Naive B cell (primary cell): ENCODE measurements at regions not wholly inside any gene's neighbourhood (a gene's known extent, or its start where the extent isn't known, plus 50 kb on each side); places are given as distances from the start of the nearest gene placed in this dataset.

Experiments used
- ATAC-seq, 2 donors: fragments of 150-1000 bp; cut with Tn5 transposase; 2 replicates each; pipeline ENCODE4 v1.10.0; 2021; ENCODE audit warnings: low read depth in 2 of 2, mild to moderate bottlenecking in 2 of 2, moderate library complexity in 2 of 2
- DNase-seq: peaks from one replicate; pipeline ENCODE4 v3.0.0; 2022
- H3K27ac Mint-ChIP-seq, 6 donors: one replicate each; pipeline ENCODE4 v1.8.0; 2020 to 2022; ENCODE audit warnings: mild to moderate bottlenecking in 6 of 6, mixed read lengths in 6 of 6, moderate library complexity in 5 of 6, inconsistent platforms in 2 of 6
- H3K27me3 Mint-ChIP-seq, 3 donors: one replicate each; pipeline ENCODE4 v1.8.0; 2021 to 2022; ENCODE audit warnings: mixed read lengths in 3 of 3, mild to moderate bottlenecking in 1 of 3
- H3K36me3 Mint-ChIP-seq, 2 donors: one replicate each; pipeline ENCODE4 v1.8.0; 2020 to 2022; ENCODE audit warnings: mixed read lengths in 2 of 2, inconsistent platforms in 1 of 2, mild to moderate bottlenecking in 1 of 2
- H3K4me1 Mint-ChIP-seq, 3 donors: one replicate each; pipeline ENCODE4 v1.8.0; 2020 to 2022; ENCODE audit warnings: mixed read lengths in 3 of 3, inconsistent platforms in 1 of 3, mild to moderate bottlenecking in 1 of 3, moderate library complexity in 1 of 3
- H3K4me3 Mint-ChIP-seq, 8 donors: one replicate each; pipeline ENCODE4 v1.8.0; 2020 to 2022; ENCODE audit warnings: mild to moderate bottlenecking in 8 of 8, mixed read lengths in 8 of 8, moderate library complexity in 8 of 8, inconsistent platforms in 2 of 8
- H3K9me3 Mint-ChIP-seq, 7 donors: one replicate each; pipeline ENCODE4 v1.8.0; 2020 to 2022; ENCODE audit warnings: mixed read lengths in 7 of 7, mild to moderate bottlenecking in 5 of 7, inconsistent platforms in 2 of 7, moderate library complexity in 1 of 7

DNA sequence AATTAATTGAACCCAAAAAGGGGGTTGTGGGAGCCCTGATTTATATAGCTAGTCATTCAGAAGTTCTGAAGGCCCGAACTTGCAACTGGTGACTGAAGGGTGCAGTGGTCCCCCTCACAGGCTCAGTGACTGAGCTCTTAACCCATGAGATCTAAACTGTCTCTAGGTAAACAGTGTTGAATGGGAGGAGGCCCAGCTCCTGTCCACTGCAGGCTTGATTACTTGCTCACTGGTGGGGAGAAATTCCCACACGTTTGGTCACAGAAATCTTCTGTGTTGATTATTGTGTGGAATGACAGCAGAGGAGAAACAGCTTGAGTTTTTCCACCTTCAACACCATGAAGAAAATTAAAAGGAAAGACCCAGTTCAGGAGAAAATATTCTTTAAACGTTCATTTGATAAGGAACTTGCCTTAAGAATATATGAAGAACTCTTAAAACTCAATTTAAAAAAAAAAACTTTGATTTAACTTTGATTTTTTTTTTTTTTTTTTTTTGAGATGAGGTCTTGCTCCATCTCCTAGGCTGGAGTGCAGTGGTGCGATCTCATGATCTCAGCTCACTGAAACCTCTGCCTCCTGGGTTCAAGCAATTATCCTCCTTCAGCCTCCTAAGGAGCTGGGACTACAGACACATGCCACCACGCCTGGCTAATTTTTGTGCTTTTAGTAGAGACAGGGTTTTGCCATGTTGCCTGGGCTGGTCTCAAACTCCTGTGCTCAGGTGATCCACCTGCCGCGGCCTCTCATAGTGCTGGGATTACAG lies 249.3 kb downstream of the UQCRFS1 start:
- no peaks in the 10 kb centered on the region for H3K4me1 Mint-ChIP-seq
- H3K36me3 Mint-ChIP-seq, result no peaks in the 10 kb centered on the region
- no peak for ATAC-seq
- H3K4me3 Mint-ChIP-seq, result no peak overlapping the region
- peaks cover 0 to 6% (median 4%) of the 10 kb centered on the region in 7 donors for H3K9me3 Mint-ChIP-seq
- H3K27me3 Mint-ChIP-seq, result no peaks in the 10 kb centered on the region
- DNase-seq, result no peak
- no peak overlapping the region for H3K27ac Mint-ChIP-seq

DNA sequence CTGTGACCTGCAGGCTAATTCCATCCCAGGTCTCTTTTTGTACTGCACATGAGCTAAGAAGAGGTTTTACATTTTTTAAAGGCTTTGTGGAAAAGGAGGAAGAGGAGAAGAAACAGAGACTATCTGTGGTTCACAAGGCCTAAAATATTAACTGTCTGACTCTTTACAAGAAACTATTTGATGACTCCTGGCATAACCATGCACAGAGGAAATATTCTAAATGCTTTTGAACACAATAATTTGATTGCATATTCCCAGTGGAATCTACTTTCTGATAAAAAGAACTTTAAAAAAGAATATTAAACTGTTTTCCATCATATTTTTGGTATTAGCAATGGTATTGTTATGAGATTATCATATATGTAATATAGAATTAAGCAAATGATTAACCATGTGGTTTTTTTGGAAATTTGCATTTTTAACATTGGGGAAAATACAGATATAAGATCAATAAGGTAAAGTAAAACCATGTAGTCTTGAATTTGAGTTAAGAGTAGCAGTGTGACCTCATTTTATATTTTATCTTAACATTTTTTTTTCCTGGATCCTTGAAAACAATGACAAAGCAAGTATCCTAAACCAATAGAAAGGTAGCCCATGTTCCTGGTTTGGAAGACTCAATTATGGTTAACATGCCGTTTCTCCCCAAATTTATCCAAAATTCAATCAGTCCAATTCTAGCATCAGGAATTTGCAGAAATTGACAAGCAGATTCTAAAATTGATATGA lies 251.0 kb downstream of the UQCRFS1 start:
- Mint-ChIP-seq H3K27me3 (no peaks in the 10 kb centered on the region), H3K4me3 (no peak overlapping the region), H3K27ac (no peak overlapping the region), H3K9me3 (peaks cover 0 to 13% (median 3%) of the 10 kb centered on the region in 7 donors), H3K36me3 (no peaks in the 10 kb centered on the region), H3K4me1 (no peaks in the 10 kb centered on the region)
- DNase-seq, result no peak
- no peak for ATAC-seq

DNA sequence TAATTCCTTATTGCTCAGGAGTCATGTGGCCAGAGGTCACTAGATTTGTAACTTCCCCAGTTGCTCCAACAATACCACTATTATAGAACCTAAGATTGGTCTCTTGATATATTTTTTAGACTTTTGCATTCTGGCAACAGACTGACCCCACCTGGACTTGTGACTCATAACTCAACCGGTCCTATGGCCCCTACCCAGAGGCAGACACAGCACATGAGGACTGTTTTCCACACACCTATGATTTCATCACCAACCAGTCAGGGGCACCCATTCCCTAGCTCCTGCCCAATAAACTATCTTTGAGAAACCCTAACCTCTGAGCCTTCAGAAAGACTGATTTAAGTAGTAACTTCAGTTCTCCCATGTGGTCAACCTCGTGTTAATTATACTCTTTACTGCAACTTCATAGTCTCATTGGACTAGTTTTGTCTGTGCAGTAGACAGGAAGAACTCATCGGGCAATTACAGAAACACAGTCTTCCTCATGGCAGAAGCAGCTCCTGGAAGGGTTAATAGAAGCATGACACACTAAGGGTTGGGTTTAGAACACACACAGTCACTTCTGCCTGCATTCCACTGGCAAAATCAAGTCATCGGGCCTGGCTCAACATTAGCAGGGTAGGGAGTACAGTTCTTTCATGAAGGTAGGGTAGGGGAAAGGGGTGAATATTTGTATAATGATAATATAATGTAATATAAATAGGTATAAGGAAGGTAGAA lies 251.8 kb downstream of the UQCRFS1 start:
- H3K9me3 Mint-ChIP-seq, result peaks cover 0 to 13% (median 3%) of the 10 kb centered on the region in 7 donors
- H3K27me3 Mint-ChIP-seq, result no peaks in the 10 kb centered on the region
- H3K27ac Mint-ChIP-seq, result no peak overlapping the region
- H3K36me3 Mint-ChIP-seq, result no peaks in the 10 kb centered on the region
- ATAC-seq, result no peak
- no peak for DNase-seq
- no peaks in the 10 kb centered on the region for H3K4me1 Mint-ChIP-seq
- H3K4me3 Mint-ChIP-seq, result no peak overlapping the region

DNA sequence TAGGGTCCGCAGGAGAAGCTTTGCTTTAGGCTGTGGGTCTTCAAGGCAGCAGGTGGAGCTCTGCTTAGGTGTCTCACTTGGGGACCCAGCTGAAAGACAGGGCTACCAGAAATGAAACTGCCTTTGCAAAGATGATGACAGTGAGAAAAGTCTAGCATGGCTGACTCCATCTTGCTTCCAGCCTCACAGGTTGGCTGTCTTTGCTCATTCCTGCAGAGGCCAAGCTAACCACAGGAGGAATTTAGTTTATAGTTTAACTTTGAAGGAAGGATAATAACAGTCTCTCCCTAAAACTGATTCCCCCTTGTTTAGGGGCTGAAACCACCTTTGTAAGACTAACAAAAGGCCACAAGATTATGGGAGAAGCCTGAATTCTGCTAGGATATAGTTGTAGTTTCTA lies 252.4 kb downstream of the UQCRFS1 start:
- DNase-seq (no peak), ATAC-seq (no peak)
- Mint-ChIP-seq H3K27ac (no peak overlapping the region), H3K4me1 (no peaks in the 10 kb centered on the region), H3K9me3 (peaks cover 0 to 16% (median 3%) of the 10 kb centered on the region in 7 donors), H3K27me3 (no peaks in the 10 kb centered on the region), H3K4me3 (no peak overlapping the region), H3K36me3 (no peaks in the 10 kb centered on the region)

DNA sequence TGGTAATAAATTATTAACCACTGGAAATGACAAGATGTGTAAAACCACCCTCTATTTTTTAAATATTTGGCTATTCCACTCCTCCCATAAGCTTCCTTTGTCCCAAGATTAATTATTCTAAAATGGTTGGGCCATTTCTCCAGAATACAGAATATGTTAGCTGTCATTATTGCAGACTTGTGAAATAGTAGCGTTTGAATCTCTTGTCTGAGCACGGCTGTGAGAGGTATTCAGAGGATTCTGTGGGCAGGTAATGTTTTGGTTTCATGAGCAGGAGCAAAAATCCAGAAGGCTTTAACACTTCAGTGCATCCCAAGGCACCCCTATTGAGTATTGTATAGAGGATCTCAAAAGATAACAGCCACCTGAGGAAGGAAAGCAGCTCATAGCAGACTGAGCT lies 256.0 kb downstream of the UQCRFS1 start:
- no peaks in the 10 kb centered on the region for H3K4me1 Mint-ChIP-seq
- no peak for DNase-seq
- H3K27ac Mint-ChIP-seq, result no peak overlapping the region
- no peak for ATAC-seq
- H3K9me3 Mint-ChIP-seq, result peaks cover 4 to 39% (median 8%) of the 10 kb centered on the region in 7 donors
- H3K27me3 Mint-ChIP-seq, result no peaks in the 10 kb centered on the region
- H3K4me3 Mint-ChIP-seq, result no peak overlapping the region
- no peaks in the 10 kb centered on the region for H3K36me3 Mint-ChIP-seq

DNA sequence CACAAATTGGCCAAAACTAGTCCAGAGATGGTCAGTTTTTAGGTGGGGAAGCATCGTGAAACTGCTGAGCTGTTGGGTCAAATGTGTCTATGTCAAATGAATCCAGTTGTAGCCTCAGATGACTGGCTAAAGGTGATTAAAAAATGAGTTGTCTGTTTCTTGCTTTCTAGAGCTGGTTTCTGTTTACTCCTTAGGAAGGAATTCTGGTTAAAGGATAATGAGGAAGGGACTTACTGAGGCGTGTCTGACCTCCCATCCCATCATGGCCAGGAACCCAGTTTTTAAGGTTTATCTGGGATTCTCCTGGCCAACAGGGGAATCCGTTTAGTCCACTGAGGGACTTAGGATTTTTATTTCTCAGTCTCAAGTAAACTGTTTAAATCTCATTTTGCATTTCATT lies 256.5 kb downstream of the UQCRFS1 start:
- H3K4me1 Mint-ChIP-seq, result no peaks in the 10 kb centered on the region
- no peaks in the 10 kb centered on the region for H3K36me3 Mint-ChIP-seq

DNA sequence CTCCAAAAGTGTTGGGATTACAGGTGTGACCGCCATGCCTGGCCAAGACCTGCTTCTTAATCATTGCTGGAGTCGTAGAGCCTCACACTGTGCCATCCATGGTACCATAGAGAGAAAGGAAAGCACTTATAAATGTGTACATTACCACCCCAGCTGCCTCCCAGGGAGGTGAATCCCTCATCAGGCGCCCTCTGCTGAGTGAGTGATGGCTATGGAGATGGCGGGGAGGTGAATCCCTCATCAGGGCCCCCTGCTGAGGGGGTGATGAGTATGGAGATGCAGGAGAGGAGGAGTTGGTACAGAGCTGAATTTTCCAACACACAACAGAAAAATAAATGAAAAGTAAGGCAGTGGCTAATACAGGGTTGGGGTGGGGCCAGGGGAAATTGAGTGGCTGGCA lies 263.4 kb downstream of the UQCRFS1 start:
- Mint-ChIP-seq H3K27ac (peak overlapping the region in 1 of 6 donors; percentile 67), H3K9me3 (peaks cover 5 to 17% (median 5%) of the 10 kb centered on the region in 7 donors), H3K4me1 (no peaks in the 10 kb centered on the region), H3K36me3 (no peaks in the 10 kb centered on the region), H3K4me3 (no peak overlapping the region), H3K27me3 (no peaks in the 10 kb centered on the region)
- ATAC-seq (no peak), DNase-seq (no peak)

More for the DNA sequence above, 256.5 kb downstream of the UQCRFS1 start:
- Mint-ChIP-seq H3K27me3 (no peaks in the 10 kb centered on the region), H3K9me3 (peaks cover 4 to 39% (median 8%) of the 10 kb centered on the region in 7 donors), H3K4me3 (no peak overlapping the region), H3K27ac (peak overlapping the region in 1 of 6 donors; percentile 49)
- no peak for DNase-seq
- no peak for ATAC-seq

DNA sequence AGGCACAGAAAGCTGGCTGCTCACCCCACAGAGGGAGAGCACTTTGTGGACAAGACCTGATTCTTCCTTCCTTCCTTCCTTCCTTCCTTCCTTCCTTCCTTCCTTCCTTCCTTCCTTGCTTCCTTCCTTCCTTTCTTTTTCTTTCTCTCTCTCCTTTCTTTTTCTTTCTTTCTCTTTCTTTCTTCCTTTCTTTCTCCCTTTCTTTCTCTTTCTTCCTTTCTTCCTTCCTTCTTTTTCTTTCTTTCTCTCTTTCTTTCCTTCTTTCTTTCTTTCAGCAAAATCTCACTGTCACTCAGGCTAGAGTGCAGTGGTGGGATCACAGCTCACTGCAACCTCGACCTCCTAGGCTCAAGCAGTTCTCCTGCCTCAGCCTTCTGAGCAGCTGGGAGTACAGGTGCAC lies 263.9 kb downstream of the UQCRFS1 start:
- Mint-ChIP-seq H3K27me3 (peaks cover 0 to under 1% (median 0%) of the 10 kb centered on the region in 3 donors), H3K4me3 (no peak overlapping the region), H3K27ac (no peak overlapping the region), H3K9me3 (peaks cover 2 to 18% (median 3%) of the 10 kb centered on the region in 7 donors), H3K36me3 (no peaks in the 10 kb centered on the region), H3K4me1 (no peaks in the 10 kb centered on the region)
- DNase-seq, result no peak
- ATAC-seq, result no peak

DNA sequence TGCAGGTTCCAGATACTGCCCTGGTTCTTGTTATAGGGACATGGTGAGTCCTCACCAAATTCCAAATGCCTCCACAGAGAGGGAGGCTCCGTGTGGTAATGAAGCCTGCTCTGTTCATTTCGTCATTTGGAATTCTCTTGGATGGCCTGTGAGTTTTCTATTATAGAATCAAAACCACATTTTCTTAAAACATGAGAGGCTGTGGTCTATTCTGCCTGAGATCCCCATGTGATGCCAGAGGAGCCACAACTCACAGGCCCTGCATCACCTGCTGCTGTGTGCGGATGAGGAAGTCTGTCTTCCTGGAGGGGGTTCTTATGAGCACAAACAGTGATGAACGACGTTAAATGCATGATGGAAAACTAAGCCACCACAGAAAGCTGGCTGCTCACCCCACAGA lies 264.4 kb downstream of the UQCRFS1 start:
- ATAC-seq (no peak), DNase-seq (no peak)
- Mint-ChIP-seq H3K4me3 (no peak overlapping the region), H3K9me3 (peaks cover 2 to 22% (median 6%) of the 10 kb centered on the region in 7 donors), H3K4me1 (no peaks in the 10 kb centered on the region), H3K36me3 (no peaks in the 10 kb centered on the region), H3K27me3 (peaks cover 0 to 4% (median 0%) of the 10 kb centered on the region in 3 donors), H3K27ac (no peak overlapping the region)

DNA sequence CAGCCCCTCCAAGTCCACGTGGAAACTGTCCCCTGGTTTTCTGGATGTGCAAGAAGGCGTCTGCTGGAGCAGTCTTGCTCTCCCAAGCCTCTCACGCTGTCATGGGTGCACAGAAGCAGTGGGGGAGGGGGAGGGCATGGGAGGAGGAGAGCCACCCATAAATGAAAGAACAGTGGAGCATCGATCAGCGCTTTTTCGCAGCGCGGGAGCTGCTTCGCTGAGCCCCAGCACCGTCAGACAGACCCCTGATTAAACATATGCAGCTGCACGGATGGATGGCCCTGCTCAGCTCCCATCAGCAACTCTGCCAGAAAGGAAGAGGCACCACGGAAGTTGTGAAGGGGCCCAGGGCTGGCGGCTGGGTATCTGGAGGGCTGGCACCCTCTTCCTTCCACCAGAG lies 264.9 kb downstream of the UQCRFS1 start:
- peaks cover 0 to 4% (median 0%) of the 10 kb centered on the region in 3 donors for H3K27me3 Mint-ChIP-seq
- no peaks in the 10 kb centered on the region for H3K36me3 Mint-ChIP-seq
- ATAC-seq (no peak), DNase-seq (no peak)
- H3K4me1 Mint-ChIP-seq, result no peaks in the 10 kb centered on the region
- H3K9me3 Mint-ChIP-seq, result peaks cover 2 to 20% (median 3%) of the 10 kb centered on the region in 7 donors
- no peak overlapping the region for H3K27ac Mint-ChIP-seq
- no peak overlapping the region for H3K4me3 Mint-ChIP-seq

DNA sequence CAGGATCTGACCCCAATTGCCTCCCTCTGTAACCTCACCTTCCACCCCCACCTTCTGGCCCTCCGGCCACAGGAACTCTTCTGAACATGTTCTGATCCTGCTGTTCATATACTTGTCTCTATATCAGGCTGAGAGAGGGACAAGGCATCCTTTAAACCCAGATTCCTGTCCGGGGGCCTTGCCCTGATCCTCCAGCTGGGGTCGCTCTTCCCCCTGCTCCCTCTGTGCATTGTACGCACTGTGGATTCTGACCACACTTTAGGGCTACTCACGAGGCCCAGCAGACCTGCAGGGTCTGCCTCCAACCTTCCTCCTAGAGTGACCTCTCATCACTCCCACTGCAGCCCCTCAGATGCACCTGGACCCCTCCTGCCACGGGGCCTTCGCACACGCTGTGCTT lies 269.3 kb downstream of the UQCRFS1 start:
- H3K36me3 Mint-ChIP-seq, result no peaks in the 10 kb centered on the region
- no peaks in the 10 kb centered on the region for H3K4me1 Mint-ChIP-seq
- ATAC-seq (no peak), DNase-seq (no peak)
- H3K27me3 Mint-ChIP-seq, result peaks cover 0 to 4% (median 0%) of the 10 kb centered on the region in 3 donors
- H3K27ac Mint-ChIP-seq, result peak overlapping the region in 1 of 6 donors; percentile 70
- H3K9me3 Mint-ChIP-seq, result peaks cover 0 to 9% (median 3%) of the 10 kb centered on the region in 7 donors
- no peak overlapping the region for H3K4me3 Mint-ChIP-seq

DNA sequence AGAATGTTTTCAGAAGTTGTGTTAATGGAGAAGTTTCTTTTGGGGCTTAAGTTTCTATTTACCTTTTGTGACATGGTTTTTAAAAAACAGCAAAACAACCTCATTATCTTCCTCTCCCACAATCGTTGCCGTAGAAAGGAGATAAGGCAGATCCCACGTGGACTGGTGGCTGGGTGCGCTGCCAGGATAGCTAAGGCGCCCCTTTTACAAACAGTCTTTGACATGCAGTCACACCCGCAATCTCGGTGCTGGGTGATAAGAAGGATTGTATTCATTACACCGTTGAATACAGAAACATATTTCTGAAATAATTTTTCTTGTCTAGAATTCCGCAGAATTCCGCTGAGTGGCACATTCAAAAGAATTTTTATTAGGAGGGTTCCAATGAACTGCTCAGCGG lies 271.1 kb downstream of the UQCRFS1 start:
- Mint-ChIP-seq H3K9me3 (peaks cover 2 to 12% (median 7%) of the 10 kb centered on the region in 7 donors), H3K4me1 (no peaks in the 10 kb centered on the region), H3K36me3 (no peaks in the 10 kb centered on the region), H3K27me3 (peaks cover 0 to 4% (median 0%) of the 10 kb centered on the region in 3 donors), H3K4me3 (no peak overlapping the region), H3K27ac (no peak overlapping the region)
- DNase-seq (no peak), ATAC-seq (no peak)

DNA sequence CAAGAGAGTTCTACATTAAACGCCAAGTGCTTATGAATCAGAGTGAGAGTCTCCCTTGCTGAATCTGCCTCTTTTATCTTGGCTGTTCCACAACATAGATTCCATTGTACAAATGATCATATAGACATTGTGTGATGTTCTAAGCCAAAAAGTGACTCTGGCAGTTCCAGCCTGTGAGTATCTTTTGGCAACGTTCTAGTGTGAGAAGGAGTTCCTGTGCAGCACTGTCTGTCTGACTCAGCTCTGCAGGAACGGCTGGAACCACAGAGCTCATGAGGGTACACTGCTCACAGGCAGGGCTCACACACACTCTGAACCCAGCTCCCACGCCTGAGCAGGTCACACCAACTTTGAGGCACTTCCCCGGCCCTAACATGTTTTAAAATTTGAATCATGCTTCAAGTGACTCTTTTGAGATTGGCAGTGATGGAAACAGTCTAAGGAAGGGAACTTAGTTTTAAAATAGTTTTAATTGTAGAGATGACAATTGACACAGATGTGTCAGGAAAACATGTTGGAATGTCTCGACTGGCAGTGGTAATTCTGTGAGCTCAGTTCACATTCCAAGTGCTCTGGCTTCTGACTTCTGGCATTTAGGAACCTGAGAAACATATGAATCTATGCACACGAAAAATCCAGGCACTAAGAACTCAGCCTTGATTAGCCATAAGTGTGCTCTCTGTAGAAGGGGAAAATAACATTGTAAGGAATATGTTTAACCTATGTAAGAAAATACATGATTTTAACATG lies 272.0 kb downstream of the UQCRFS1 start:
- H3K27ac Mint-ChIP-seq, result no peak overlapping the region
- no peaks in the 10 kb centered on the region for H3K4me1 Mint-ChIP-seq
- DNase-seq, result no peak
- no peak overlapping the region for H3K4me3 Mint-ChIP-seq
- H3K27me3 Mint-ChIP-seq, result peaks cover 0 to 4% (median 0%) of the 10 kb centered on the region in 3 donors
- H3K9me3 Mint-ChIP-seq, result peaks cover 4 to 12% (median 7%) of the 10 kb centered on the region in 7 donors
- no peaks in the 10 kb centered on the region for H3K36me3 Mint-ChIP-seq
- ATAC-seq, result no peak
